GM21515 (cell line): ENCODE measurements at regions not wholly inside any gene's neighbourhood (a gene's known extent, or its start where the extent isn't known, plus 50 kb on each side); places are given as distances from the start of the nearest gene placed in this dataset.

Source experiments
- ATAC-seq: cut with Tn5 transposase; IDR thresholded peaks from one replicate; pipeline ENCODE4 v1.9.1; 2021; ENCODE audit not compliant: unreplicated experiment

GRCh38 chr17:79184219-79184618, 109.6 kb downstream of the ENGASE start:
- no peak for ATAC-seq

GRCh38 chr17:79183293-79184158, 108.9 kb downstream of the ENGASE start:
- no peak for ATAC-seq

- no peak for ATAC-seq
Observed at GRCh38 chr17:79183043-79183292, 108.3 kb downstream of the ENGASE start.

GRCh38 chr17:79182176-79183042, 107.8 kb downstream of the ENGASE start:
- no peak for ATAC-seq

- ATAC-seq, result no peak
Observed at GRCh38 chr17:79180358-79181005, 105.9 kb downstream of the ENGASE start.

- no peak for ATAC-seq
Observed at GRCh38 chr17:79179334-79179733, 104.7 kb downstream of the ENGASE start.

- no peak for ATAC-seq
Observed at GRCh38 chr17:79177877-79178276, 103.3 kb downstream of the ENGASE start.

GRCh38 chr17:79176792-79177601, 102.4 kb downstream of the ENGASE start:
- no peak for ATAC-seq

GRCh38 chr17:79174905-79175856, 100.6 kb downstream of the ENGASE start:
- ATAC-seq, result no peak

- ATAC-seq, result no peak
Observed at GRCh38 chr17:79174193-79174765, 99.7 kb downstream of the ENGASE start.

- no peak for ATAC-seq
Observed at GRCh38 chr17:79171188-79171587, 96.6 kb downstream of the ENGASE start.

- no peak for ATAC-seq
Observed at GRCh38 chr17:79169861-79170260, 95.2 kb downstream of the ENGASE start.

GRCh38 chr17:79169366-79169765, 94.7 kb downstream of the ENGASE start:
- no peak for ATAC-seq

GRCh38 chr17:79168486-79169055, 93.9 kb downstream of the ENGASE start:
- no peak for ATAC-seq

- no peak for ATAC-seq
Observed at GRCh38 chr17:79167486-79167885, 92.9 kb downstream of the ENGASE start.

- no peak for ATAC-seq
Observed at GRCh38 chr17:79165756-79166473, 91.3 kb downstream of the ENGASE start.

GRCh38 chr17:79164913-79165695, 90.5 kb downstream of the ENGASE start:
- ATAC-seq, result no peak

- no peak for ATAC-seq
Observed at GRCh38 chr17:79164408-79164807, 89.8 kb downstream of the ENGASE start.
